HFFc6 (cell line): ENCODE measurements at regions not wholly inside any gene's neighbourhood (a gene's known extent, or its start where the extent isn't known, plus 50 kb on each side); places are given as distances from the start of the nearest gene placed in this dataset.

Source experiments
- DNase-seq: peaks from one replicate; pipeline ENCODE4 v3.0.0-alpha.2; 2018
- H3K27ac Mint-ChIP-seq: 2 replicates; pipeline ENCODE4 v1.8.0; 2020; ENCODE audit warnings: mild to moderate bottlenecking, mixed read lengths
- H3K27me3 Mint-ChIP-seq: 2 replicates; pipeline ENCODE4 v1.8.0; 2021; ENCODE audit warnings: mild to moderate bottlenecking, moderate library complexity, mixed read lengths; ENCODE audit not compliant: insufficient read depth
- H3K36me3 Mint-ChIP-seq: 2 replicates; pipeline ENCODE4 v1.8.0; 2021; ENCODE audit warnings: low read depth, mixed read lengths
- H3K4me1 Mint-ChIP-seq: 2 replicates; pipeline ENCODE4 v1.8.0; 2020; ENCODE audit warnings: low read depth, mixed read lengths
- H3K4me3 Mint-ChIP-seq: 2 replicates; pipeline ENCODE4 v1.8.0; 2020; ENCODE audit warnings: mild to moderate bottlenecking, moderate library complexity, mixed read lengths
- H3K9me3 Mint-ChIP-seq: 2 replicates; pipeline ENCODE4 v1.8.0; 2020; ENCODE audit warnings: mild to moderate bottlenecking, mixed read lengths
- TF ChIP-seq, protein P1 (sequence below): fragments of 200-600 bp; sonication (generic); IDR thresholded peaks from 2 replicates; pipeline ENCODE4 v1.5.0; 2021; ENCODE audit warnings: antibody characterized with exemption, mild to moderate bottlenecking

DNA sequence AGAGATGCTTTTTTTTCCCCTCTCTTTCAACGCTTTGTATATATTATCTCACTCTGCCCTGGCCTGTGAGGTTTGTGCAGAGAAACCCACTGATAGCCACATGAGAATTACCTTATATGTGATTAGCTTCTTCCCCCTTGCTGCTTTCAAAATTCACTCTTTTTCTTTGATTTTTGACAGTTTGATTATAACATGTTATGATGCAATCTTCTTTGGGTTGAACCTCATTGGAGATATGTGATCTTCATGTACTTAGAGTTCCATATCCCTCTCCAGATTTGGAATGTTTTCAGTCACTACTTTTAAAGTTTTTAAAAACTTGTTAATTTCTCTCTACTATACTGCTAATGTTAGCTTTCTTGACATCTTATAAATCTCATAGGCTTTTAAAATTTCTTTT lies 479.5 kb upstream of the AGA start:
- Mint-ChIP-seq H3K27me3 (peaks cover 6% of the 10 kb centered on the region), H3K4me1 (no peaks in the 10 kb centered on the region), H3K36me3 (no peaks in the 10 kb centered on the region), H3K4me3 (no peak overlapping the region), H3K27ac (no peak overlapping the region), H3K9me3 (no peaks in the 10 kb centered on the region)
- TF ChIP-seq, protein P1, sequence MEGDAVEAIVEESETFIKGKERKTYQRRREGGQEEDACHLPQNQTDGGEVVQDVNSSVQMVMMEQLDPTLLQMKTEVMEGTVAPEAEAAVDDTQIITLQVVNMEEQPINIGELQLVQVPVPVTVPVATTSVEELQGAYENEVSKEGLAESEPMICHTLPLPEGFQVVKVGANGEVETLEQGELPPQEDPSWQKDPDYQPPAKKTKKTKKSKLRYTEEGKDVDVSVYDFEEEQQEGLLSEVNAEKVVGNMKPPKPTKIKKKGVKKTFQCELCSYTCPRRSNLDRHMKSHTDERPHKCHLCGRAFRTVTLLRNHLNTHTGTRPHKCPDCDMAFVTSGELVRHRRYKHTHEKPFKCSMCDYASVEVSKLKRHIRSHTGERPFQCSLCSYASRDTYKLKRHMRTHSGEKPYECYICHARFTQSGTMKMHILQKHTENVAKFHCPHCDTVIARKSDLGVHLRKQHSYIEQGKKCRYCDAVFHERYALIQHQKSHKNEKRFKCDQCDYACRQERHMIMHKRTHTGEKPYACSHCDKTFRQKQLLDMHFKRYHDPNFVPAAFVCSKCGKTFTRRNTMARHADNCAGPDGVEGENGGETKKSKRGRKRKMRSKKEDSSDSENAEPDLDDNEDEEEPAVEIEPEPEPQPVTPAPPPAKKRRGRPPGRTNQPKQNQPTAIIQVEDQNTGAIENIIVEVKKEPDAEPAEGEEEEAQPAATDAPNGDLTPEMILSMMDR = no peak
- no peak for DNase-seq

DNA sequence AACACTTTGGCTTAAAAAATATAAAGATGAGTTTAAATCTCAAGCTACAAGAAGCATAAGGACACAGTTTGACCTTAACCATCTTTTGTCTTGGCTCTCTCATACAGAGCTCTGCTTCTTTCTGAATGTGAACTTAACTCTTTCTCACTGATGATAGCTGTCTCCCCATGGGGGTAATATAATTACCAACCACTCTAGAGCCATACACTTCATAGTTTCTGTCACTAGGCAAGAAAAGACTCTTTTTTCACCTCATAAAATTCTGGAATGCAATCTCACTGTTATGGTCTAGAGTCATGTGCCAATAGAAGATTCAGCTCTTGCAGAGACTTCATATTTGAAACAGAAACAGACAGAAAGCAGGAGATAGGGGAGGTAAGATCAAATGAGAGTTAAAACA lies 481.7 kb upstream of the AGA start:
- H3K27me3 Mint-ChIP-seq = peaks cover 7% of the 10 kb centered on the region
- no peaks in the 10 kb centered on the region for H3K4me1 Mint-ChIP-seq
- no peak overlapping the region for H3K4me3 Mint-ChIP-seq
- H3K36me3 Mint-ChIP-seq = no peaks in the 10 kb centered on the region
- DNase-seq = no peak
- no peaks in the 10 kb centered on the region for H3K9me3 Mint-ChIP-seq
- no peak overlapping the region for H3K27ac Mint-ChIP-seq
- TF ChIP-seq, protein P1 = no peak

DNA sequence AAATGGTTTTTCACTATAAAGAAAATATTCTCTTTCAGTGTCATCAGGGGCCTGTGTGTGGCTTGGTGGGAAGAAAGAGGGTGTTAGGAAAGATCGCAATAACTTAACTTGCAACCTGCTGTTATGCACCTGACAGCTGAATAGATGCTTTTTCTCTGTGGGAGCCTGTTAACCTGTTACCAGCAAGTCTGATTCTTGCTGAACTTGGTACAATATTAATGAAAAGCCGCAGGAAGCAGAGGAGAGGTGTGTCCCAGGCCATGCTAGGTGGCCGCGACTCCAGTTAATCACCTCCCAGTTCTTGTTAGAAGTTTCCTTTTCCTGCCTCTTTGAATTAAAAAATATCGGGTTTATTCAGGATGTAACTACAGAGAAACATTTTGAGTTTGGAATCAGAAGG lies 494.8 kb upstream of the AGA start:
- no peaks in the 10 kb centered on the region for H3K36me3 Mint-ChIP-seq
- DNase-seq = no peak
- peaks cover 2% of the 10 kb centered on the region; the same call in 1 of the 2 replicates for H3K27me3 Mint-ChIP-seq
- no peaks in the 10 kb centered on the region for H3K4me1 Mint-ChIP-seq
- H3K9me3 Mint-ChIP-seq = no peaks in the 10 kb centered on the region
- TF ChIP-seq, protein P1 = no peak
- no peak overlapping the region for H3K27ac Mint-ChIP-seq
- no peak overlapping the region for H3K4me3 Mint-ChIP-seq

DNA sequence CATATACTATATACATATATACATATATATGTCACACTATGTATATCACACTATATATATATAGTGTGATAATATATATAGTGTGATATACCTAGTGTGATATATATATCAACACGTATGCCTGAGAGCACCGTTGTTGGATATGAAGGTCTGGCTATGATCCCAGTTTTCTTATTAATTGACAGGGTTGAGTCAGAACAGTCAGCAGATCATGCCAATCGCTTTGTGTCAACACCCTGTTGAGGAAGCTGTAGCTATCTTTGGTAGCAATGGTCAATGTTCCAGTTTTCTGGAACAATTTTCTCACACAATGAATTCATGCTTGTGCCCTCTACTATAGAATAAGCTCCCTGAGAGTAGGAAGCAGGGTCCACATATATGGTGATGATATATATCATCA lies 496.0 kb upstream of the AGA start:
- H3K9me3 Mint-ChIP-seq = no peaks in the 10 kb centered on the region
- H3K27ac Mint-ChIP-seq = no peak overlapping the region
- H3K27me3 Mint-ChIP-seq = peaks cover 2% of the 10 kb centered on the region
- no peaks in the 10 kb centered on the region for H3K4me1 Mint-ChIP-seq
- no peak for DNase-seq
- TF ChIP-seq, protein P1 = no peak
- H3K4me3 Mint-ChIP-seq = no peak overlapping the region
- H3K36me3 Mint-ChIP-seq = no peaks in the 10 kb centered on the region

DNA sequence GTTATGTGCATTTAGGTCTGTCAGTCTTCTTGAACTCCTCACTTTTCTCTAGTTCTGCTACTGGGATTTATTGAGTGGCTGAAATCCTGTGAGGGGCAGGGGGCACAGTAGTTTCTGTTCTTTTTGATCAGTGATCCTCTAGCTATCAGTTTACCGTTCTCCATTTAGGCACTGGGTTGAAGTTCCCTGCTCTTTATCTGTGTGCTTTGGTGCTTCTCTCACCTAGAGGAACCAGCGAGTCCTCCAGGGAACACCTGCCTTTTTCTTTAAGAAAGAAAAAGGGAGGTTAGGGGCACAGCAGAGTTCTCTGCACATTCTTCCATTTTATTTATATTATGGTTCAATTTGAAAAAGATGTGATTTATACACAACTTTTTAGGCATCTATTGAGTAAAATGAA lies 503.0 kb upstream of the AGA start:
- no peaks in the 10 kb centered on the region for H3K36me3 Mint-ChIP-seq
- no peaks in the 10 kb centered on the region for H3K9me3 Mint-ChIP-seq
- H3K27me3 Mint-ChIP-seq = peaks cover 6% of the 10 kb centered on the region
- no peak overlapping the region for H3K4me3 Mint-ChIP-seq
- TF ChIP-seq, protein P1 = no peak
- no peaks in the 10 kb centered on the region for H3K4me1 Mint-ChIP-seq
- H3K27ac Mint-ChIP-seq = no peak overlapping the region
- no peak for DNase-seq

DNA sequence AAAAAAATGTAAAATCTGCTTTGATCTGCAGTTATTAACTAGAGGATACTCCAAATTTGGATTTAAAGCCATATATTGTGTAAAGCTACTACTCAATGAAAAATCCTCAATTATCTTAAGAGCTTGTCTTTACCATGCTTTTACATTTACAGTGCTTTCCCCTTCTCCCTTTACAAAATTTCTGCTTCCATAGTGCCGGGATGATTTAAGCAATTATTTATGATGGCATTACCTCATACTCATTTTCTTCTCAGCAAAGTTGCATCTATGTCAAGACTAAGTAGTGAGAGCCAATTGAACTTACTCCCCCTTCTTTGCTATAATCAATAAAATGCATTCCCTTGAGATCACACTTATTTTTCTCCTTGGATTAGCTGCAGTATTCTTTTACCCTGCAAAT lies 505.4 kb upstream of the AGA start:
- no peaks in the 10 kb centered on the region for H3K36me3 Mint-ChIP-seq
- no peak overlapping the region for H3K27ac Mint-ChIP-seq
- DNase-seq = no peak

More for the DNA sequence above, 505.4 kb upstream of the AGA start:
- Mint-ChIP-seq H3K4me3 (no peak overlapping the region), H3K9me3 (no peaks in the 10 kb centered on the region), H3K4me1 (peaks cover 5% of the 10 kb centered on the region; the same call in 1 of the 2 replicates), H3K27me3 (peaks cover 6% of the 10 kb centered on the region)
- TF ChIP-seq, protein P1 = no peak
